ENCODE measurements at regions not wholly inside any gene's neighbourhood (a gene's known extent, or its start where the extent isn't known, plus 50 kb on each side); places are given as distances from the start of the nearest gene placed in this dataset.

- DNase-seq = no peak
These were observed 1139.7 kb upstream of the TMEFF2 start for GRCh38 chr2:193334401-193334800.

GRCh38 chr2:193333539-193333938, 1138.8 kb upstream of the TMEFF2 start:
- DNase-seq = no peak

GRCh38 chr2:193332941-193333340, 1138.2 kb upstream of the TMEFF2 start:
- DNase-seq = no peak

DNA sequence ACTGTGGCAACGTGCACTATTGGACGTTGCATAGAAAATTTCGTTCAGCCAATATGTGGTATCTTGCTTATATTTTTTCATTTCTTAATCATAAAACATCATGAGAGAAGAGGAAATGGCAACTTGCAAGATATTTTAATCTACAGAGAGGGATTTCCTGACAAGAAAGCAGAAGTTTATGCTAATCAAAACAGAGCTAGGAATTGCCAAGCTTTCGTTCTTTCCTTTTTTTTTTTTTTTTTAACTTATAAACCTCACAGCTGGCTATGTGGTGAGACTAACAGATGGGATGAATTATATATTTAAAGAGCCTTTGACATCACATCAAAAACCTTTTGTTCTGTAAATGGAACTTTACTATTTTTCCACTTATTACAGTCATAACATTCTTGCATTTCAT, 1136.9 kb upstream of the TMEFF2 start:
- DNase-seq = no peak

DNA sequence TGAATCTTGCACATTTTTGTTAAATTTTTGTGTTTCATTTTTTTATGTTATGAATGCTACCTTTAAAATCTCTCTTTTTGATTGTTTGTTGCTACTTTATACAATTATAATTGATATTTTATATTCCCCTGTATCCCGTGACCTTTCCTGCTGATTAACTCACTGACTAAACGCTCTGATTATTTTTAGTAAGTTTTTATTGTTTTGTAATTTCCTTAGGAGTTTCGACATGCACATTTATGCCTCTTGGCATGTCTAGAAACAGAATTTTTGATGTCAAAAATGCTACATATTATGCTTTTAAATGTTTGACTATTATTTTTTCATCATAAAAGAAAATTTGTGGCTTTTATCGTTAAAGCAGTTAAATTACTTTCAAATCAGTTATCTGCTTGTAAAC, 1131.6 kb upstream of the TMEFF2 start:
- DNase-seq = no peak

GRCh38 chr2:193315428-193316091, 1120.8 kb upstream of the TMEFF2 start:
- DNase-seq = no peak

- no peak for DNase-seq
These were observed 1108.7 kb upstream of the TMEFF2 start for GRCh38 chr2:193303464-193303863.

DNA sequence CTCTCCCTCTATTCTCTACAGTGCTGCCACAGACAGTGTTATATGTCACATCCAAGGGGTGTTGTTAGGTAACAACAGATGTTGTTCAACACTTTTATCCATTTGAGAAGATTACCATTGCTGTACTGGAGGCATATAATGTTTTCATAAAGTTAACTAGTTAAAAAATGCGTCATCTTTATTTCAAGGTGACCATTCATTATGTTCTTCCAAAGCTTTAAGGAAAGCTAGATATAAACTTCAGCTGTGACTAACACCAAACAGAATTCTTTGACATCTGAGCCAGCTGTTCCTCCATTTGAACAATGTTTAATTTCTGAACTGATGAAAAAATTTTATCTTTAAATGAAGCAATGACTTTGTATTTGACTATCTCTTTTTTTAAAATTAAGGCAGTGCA, 1099.6 kb upstream of the TMEFF2 start:
- DNase-seq = no peak

DNA sequence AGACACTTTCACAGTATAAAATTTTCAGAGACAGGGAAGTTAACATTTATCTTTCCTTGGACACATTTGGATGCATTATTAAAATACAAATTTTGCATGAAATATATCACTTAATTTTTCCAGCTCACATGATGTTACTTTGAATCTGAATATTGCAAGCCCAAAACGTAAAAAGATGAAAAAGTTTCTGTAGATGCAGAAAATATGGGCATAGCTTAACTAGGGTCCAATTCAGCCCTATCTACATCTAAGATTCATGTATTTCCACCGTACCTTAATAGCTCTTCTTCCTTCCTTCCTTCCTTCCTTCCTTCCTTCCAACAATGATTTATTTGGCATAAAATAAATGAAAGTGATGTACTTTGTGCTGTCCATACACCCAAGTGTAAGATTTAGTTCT, 1084.6 kb upstream of the TMEFF2 start:
- no peak for DNase-seq

DNA sequence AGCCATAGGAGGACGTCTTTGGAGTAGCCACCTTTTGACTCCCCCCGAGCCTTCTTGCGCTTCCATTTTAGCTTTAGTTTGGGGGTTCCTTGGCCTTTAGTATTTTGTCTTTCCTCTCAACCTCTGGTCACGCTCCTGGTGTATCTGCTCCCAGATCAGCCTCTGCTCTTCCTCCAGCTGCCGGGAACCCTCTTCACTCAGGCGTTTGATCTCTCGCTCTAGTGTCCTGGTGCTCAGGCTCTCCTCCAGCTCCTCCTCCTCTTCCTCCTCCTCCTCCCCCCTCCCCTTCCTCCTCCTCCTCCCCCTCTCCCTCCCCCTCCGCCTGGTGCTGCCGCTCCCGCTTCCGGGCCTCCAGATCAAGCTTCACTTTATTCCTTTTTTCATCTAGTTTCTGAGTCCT, 1082.3 kb upstream of the TMEFF2 start:
- DNase-seq = no peak

GRCh38 chr2:193276560-193276959, 1081.8 kb upstream of the TMEFF2 start:
- no peak for DNase-seq

GRCh38 chr2:193276069-193276468, 1081.3 kb upstream of the TMEFF2 start:
- no peak for DNase-seq

- DNase-seq = no peak
These were observed 1077.3 kb upstream of the TMEFF2 start for GRCh38 chr2:193272011-193272410.

- no peak for DNase-seq
These were observed 1076.1 kb upstream of the TMEFF2 start for GRCh38 chr2:193270816-193271215.

- no peak for DNase-seq
These were observed 1072.8 kb upstream of the TMEFF2 start for GRCh38 chr2:193267496-193268002.

DNA sequence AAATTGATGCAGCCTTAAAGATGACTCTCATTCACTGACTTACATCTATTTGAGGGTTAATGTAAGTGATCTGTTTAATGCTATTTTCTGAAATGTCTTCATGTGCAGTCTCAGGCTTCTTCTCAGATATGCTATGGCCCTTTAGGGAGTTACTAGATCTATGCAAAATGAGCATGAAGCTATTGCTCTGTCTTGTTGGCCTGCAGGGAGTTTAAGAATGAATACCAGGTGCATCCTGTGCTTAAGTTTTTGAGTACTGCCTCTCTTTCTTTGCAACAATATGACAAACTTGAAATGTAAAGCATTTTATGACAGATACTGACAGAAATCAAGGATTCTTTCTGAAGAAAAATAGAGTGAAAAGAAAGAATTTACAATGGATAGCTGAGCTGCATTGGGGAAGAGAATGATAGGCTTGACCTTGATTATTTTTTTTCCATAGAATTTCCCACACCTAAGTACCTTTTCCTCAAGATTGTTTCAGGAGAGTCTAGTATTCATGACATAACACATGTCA, 1058.3 kb upstream of the TMEFF2 start:
- DNase-seq = no peak

- DNase-seq = no peak
These were observed 1057.2 kb upstream of the TMEFF2 start for GRCh38 chr2:193251909-193252308.

DNA sequence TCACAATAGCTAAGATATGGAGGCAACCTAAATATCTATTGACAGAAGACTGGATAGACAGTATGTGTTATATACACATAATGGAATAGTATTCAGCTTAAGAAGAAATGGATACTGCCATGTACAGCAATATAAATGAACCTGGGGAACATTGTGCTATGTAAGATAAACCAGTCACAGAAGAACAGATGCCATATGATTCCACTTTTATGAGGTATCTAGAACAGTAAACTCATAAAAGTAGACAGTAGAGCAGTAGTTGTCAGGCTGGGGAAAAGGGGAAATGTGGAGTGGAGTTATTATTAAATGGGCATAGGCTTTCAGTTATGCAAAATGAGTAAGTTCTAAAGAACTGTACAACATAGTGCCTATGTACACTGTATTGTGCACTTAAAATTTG, 1055.7 kb upstream of the TMEFF2 start:
- no peak for DNase-seq

- DNase-seq = no peak
These were observed 1046.0 kb upstream of the TMEFF2 start for GRCh38 chr2:193240752-193241151.

DNA sequence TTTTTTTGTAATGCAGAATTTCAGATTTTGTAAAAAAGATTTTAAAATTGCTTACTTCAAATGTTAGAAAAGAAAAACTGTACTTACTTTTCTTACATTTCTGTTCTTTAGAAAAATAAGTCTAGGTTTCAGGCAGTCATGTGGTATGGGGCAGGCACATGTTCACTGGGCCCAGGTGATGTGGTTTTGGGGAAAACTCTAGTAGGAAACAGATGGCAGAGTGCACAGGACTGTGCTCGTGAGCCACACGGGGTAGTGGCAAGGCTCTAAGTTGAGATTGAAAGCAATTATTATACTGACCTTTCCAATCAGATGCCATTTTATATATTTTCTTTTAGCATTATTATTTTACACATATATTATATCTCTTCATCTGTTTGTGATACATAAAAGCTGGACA, 1036.9 kb upstream of the TMEFF2 start:
- DNase-seq = no peak

DNA sequence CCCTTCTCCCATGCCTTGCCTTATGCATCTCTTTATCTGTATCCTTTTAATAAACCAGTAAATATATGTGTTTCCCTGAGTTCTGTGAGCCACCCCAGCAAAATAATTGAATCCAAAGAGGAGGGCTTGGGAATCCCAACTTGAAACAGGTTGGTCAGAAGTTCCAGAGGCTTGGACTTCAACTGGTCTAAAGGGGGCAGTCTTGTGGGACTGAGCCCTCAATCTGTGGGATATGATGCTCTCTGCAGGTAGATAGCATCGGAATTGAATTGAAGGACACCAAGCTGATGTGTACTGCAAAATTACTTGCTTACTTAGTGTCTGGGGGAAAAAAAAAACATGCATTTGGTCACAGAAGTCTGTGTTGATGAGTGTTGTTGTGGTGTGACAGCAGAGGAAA, 1033.5 kb upstream of the TMEFF2 start:
- no peak for DNase-seq

DNA sequence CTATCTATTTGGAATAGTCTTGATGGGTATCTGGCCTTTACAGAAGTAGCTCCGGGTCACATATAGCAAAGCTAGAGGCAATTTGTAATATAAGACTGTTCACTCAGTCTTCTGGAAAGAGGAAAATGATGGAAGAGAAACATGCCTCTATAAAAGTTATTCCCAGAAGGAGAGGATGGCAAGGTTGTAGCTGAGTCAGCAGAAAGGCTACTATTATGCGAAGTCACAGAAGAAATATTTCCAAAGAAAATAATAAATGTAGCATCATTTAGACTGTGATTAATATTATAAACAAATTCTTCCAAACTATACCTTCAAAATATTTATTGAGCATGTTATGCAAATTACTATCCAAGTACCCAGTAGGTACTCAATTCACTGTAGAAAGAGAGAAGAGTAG, 1027.7 kb upstream of the TMEFF2 start:
- DNase-seq = no peak

GRCh38 chr2:193219413-193219812, 1024.7 kb upstream of the TMEFF2 start:
- DNase-seq = no peak

- no peak for DNase-seq
These were observed 1006.9 kb upstream of the TMEFF2 start for GRCh38 chr2:193201583-193201982.

- DNase-seq = no peak
These were observed 1004.6 kb upstream of the TMEFF2 start for GRCh38 chr2:193199322-193199721.

Data from activated CD8-positive, alpha-beta memory T cell treated with anti-CD3 and anti-CD28 coated beads for 24 hours (primary cell).